Astrocyte of the spinal cord (primary cell): ENCODE measurements at regions not wholly inside any gene's neighbourhood (a gene's known extent, or its start where the extent isn't known, plus 50 kb on each side); places are given as distances from the start of the nearest gene placed in this dataset.

ENCODE experiments used
- DNase-seq: peaks from one replicate; pipeline ENCODE4 v3.0.0; 2011; ENCODE audit warnings: low read depth, low spot score
- H3K4me3 ChIP-seq: 2 replicates; pipeline ENCODE4 v1.5.1; 2011; ENCODE audit warnings: low read depth, mild to moderate bottlenecking, low read length, moderate library complexity
- in situ Hi-C: cut with HindIII; loops from 2 replicates; pipeline ENCODE4 v1.10.0; 2017; ENCODE audit warnings: low sequenced_read_pairs
- TF ChIP-seq, protein P1 (sequence below): IDR thresholded peaks from 2 replicates; pipeline ENCODE4 v1.5.1; 2012; ENCODE audit warnings: low read depth, mild to moderate bottlenecking, low read length, inconsistent platforms

DNA sequence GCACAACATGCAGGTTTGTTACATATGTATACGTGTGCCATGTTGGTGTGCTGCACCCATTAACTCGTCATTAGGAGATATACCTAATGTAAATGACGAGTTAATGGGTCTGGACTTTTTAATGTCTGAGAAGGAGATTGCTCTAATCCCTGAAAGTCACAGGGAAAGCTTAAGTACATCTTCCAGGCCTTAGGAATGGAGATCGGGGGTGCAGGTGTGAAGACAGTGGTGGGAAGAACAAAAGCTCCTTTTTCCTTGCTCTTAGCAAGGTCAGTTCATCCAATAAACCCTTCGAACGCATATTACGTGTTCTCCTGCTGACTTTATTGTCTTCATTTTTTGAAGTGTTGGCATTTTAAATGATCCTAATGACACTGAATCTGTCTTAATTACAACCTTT, 50.8 kb upstream of the LAMA1 start:
- in situ Hi-C loops, result no loop called here
- no peak for DNase-seq
- H3K4me3 ChIP-seq, result no peak overlapping the region
- TF ChIP-seq, protein P1, sequence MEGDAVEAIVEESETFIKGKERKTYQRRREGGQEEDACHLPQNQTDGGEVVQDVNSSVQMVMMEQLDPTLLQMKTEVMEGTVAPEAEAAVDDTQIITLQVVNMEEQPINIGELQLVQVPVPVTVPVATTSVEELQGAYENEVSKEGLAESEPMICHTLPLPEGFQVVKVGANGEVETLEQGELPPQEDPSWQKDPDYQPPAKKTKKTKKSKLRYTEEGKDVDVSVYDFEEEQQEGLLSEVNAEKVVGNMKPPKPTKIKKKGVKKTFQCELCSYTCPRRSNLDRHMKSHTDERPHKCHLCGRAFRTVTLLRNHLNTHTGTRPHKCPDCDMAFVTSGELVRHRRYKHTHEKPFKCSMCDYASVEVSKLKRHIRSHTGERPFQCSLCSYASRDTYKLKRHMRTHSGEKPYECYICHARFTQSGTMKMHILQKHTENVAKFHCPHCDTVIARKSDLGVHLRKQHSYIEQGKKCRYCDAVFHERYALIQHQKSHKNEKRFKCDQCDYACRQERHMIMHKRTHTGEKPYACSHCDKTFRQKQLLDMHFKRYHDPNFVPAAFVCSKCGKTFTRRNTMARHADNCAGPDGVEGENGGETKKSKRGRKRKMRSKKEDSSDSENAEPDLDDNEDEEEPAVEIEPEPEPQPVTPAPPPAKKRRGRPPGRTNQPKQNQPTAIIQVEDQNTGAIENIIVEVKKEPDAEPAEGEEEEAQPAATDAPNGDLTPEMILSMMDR, result no peak
